Endodermal cell (in vitro differentiated cells): ENCODE measurements at regions not wholly inside any gene's neighbourhood (a gene's known extent, or its start where the extent isn't known, plus 50 kb on each side); places are given as distances from the start of the nearest gene placed in this dataset.

Experiments used
- DNase-seq: peaks from one replicate; pipeline ENCODE4 v3.0.0-alpha.2; 2017
- H3K27ac ChIP-seq: 2 replicates; pipeline ENCODE4 v1.5.1; 2013; ENCODE audit warnings: mild to moderate bottlenecking, low read depth, low read length, moderate library complexity
- H3K27me3 ChIP-seq: 2 replicates; pipeline ENCODE4 v1.6.1; 2013; ENCODE audit warnings: mild to moderate bottlenecking, low read length, moderate library complexity; ENCODE audit not compliant: insufficient read depth, control insufficient read depth, poor library complexity, severe bottlenecking
- H3K36me3 ChIP-seq: 2 replicates; pipeline ENCODE4 v1.7.0; 2013; ENCODE audit warnings: mild to moderate bottlenecking, low read length, moderate library complexity; ENCODE audit not compliant: control insufficient read depth, insufficient read depth
- H3K4me1 ChIP-seq: one replicate; pipeline ENCODE4 v1.7.0; 2013; ENCODE audit warnings: low read length; ENCODE audit not compliant: control insufficient read depth, insufficient read depth
- H3K4me3 ChIP-seq: 2 replicates; pipeline ENCODE4 v1.5.1; 2013; ENCODE audit warnings: mild to moderate bottlenecking, low read length, moderate library complexity
- H3K9ac ChIP-seq: 2 replicates; pipeline ENCODE4 v1.6.1; 2013; ENCODE audit warnings: mild to moderate bottlenecking, low read length, moderate library complexity; ENCODE audit not compliant: poor library complexity, severe bottlenecking; ENCODE audit errors: extremely low read depth
- H3K9me3 ChIP-seq: 2 replicates; pipeline ENCODE4 v1.6.1; 2013; ENCODE audit warnings: mild to moderate bottlenecking, low read length, moderate library complexity; ENCODE audit not compliant: control insufficient read depth
- H3K27ac Mint-ChIP-seq: 2 replicates; pipeline ENCODE4 v1.8.0; 2020; ENCODE audit warnings: mixed read lengths
- H3K27me3 Mint-ChIP-seq: 2 replicates; pipeline ENCODE4 v1.8.0; 2021; ENCODE audit warnings: mild to moderate bottlenecking, mixed read lengths; ENCODE audit not compliant: insufficient read depth
- H3K36me3 Mint-ChIP-seq: 2 replicates; pipeline ENCODE4 v1.8.0; 2020; ENCODE audit warnings: low read depth, mixed read lengths
- H3K4me1 Mint-ChIP-seq: 2 replicates; pipeline ENCODE4 v1.8.0; 2020; ENCODE audit warnings: mixed read lengths
- H3K4me3 Mint-ChIP-seq: 2 replicates; pipeline ENCODE4 v1.8.0; 2020; ENCODE audit warnings: mild to moderate bottlenecking, moderate library complexity, mixed read lengths
- H3K9me3 Mint-ChIP-seq: 2 replicates; pipeline ENCODE4 v1.8.0; 2020; ENCODE audit warnings: mild to moderate bottlenecking, mixed read lengths
- WGBS, 2 experiments: methylation state at CpG; one replicate each; pipeline versions ENCODE4 v1.1.5 to v1.1.7; 2013; ENCODE audit warnings: missing lambda C conversion rate in 2 of 2, mixed read lengths in 1 of 2; ENCODE audit not compliant: insufficient coverage in 1 of 2, insufficient read length in 1 of 2; 5-methylcytosine and 5-hydroxymethylcytosine counted together
- TF ChIP-seq, protein P1 (sequence below): fragments of 200-600 bp; sonication (generic); conservative IDR thresholded peaks from 2 replicates; pipeline ENCODE4 v1.5.0; 2021; ENCODE audit warnings: antibody characterized with exemption, mild to moderate bottlenecking

DNA sequence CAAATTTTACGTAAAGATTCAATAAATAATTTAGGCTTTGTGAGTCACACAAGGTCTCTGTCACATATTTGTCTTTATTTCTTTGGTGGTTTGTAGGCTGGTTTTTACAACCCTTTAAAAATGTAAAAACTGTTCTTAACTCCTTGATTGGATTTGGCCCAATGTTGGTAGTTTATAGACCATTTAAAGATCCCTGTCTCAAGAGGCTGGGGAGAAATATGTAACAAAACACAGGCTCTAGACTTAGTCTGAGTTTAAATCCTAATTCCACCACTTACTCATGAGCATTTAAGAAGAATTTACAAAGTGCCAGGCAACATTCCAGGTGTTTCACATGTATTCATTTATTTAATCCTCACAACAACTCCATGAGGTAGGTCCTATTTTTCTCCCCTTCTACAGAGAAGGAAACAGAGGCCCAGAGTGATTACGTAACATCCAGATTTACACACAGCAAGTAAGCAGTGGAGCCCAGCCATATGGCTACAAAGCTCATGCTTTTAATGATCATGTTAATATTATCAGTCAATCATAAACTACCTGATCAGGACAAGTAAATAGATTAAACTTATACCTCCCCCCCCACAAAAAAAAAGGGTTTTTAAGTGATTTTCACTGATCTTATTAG is 416.6 kb upstream of the ACVR2A start:
- WGBS, 2 experiments = 97 to 100% methylated on average over 2 of the region's 2 CpGs
- Histone ChIP-seq H3K9me3 (no peaks in the 10 kb centered on the region), H3K27me3 (no peaks in the 10 kb centered on the region), H3K4me3 (no peak overlapping the region), H3K27ac (no peak overlapping the region), H3K4me1 (peaks cover 7% of the 10 kb centered on the region), H3K36me3 (no peaks in the 10 kb centered on the region), H3K9ac (no peak overlapping the region)
- Mint-ChIP-seq H3K4me3 (no peak overlapping the region), H3K4me1 (peaks cover 32% of the 10 kb centered on the region), H3K27me3 (peaks cover 2% of the 10 kb centered on the region), H3K36me3 (no peaks in the 10 kb centered on the region), H3K9me3 (no peaks in the 10 kb centered on the region), H3K27ac (no peak overlapping the region)
- no peak for DNase-seq
- TF ChIP-seq, protein P1, sequence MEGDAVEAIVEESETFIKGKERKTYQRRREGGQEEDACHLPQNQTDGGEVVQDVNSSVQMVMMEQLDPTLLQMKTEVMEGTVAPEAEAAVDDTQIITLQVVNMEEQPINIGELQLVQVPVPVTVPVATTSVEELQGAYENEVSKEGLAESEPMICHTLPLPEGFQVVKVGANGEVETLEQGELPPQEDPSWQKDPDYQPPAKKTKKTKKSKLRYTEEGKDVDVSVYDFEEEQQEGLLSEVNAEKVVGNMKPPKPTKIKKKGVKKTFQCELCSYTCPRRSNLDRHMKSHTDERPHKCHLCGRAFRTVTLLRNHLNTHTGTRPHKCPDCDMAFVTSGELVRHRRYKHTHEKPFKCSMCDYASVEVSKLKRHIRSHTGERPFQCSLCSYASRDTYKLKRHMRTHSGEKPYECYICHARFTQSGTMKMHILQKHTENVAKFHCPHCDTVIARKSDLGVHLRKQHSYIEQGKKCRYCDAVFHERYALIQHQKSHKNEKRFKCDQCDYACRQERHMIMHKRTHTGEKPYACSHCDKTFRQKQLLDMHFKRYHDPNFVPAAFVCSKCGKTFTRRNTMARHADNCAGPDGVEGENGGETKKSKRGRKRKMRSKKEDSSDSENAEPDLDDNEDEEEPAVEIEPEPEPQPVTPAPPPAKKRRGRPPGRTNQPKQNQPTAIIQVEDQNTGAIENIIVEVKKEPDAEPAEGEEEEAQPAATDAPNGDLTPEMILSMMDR = no peak

DNA sequence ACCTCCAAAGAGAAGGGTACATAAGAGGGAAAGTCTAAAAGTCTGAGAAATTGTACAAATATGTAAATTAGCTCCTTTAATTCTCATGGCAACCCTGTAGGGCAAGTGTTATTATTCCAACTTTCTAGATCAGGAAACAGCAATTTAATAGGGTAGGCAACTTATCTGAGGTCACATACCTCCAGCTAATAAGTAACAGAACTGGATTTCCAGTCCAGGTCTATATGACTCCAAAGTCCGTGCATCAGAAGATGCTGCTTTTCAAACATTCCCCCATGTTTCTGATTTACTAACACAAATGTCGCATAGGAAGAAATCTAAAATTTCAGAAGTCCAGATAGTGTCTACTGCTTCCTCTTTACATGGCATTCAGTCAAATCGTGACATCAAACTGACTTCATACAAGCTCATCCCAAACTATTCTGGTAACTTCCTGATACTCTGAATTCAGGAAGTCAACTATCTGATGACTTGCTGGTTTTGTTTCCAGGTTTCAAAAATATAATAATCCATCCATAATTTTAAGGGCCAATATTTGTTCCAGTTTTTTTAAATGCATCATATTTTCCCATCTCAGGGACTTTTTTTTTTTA is 419.3 kb upstream of the ACVR2A start:
- Histone ChIP-seq H3K27me3 (no peaks in the 10 kb centered on the region), H3K27ac (no peak overlapping the region), H3K36me3 (no peaks in the 10 kb centered on the region), H3K4me1 (no peaks in the 10 kb centered on the region), H3K9me3 (no peaks in the 10 kb centered on the region), H3K9ac (no peak overlapping the region), H3K4me3 (no peak overlapping the region)
- Mint-ChIP-seq H3K4me1 (peaks cover 12% of the 10 kb centered on the region), H3K27ac (no peak overlapping the region), H3K36me3 (no peaks in the 10 kb centered on the region), H3K9me3 (no peaks in the 10 kb centered on the region), H3K27me3 (no peaks in the 10 kb centered on the region), H3K4me3 (no peak overlapping the region)
- WGBS, 2 experiments = 90 to 95% methylated on average over 3 of the region's 3 CpGs
- TF ChIP-seq, protein P1 = no peak
- DNase-seq = no peak

DNA sequence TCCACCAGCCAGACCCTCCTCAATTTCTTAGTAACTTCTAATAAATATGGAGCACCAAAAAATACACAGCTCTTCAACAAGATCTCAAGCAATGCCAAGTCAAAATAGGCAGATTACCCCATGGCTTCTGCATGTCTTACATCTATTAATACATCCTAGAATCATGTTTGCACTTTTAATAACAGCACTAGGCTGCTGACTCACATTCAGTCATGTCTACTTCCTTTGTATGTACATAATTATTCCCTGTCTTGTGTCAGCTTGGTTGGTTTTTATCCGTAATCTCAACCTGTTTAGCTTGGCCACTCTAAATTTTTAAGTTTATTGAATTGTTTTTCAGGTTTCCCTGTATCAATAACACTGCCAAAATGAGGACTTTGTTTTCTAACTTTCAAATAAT is 420.1 kb upstream of the ACVR2A start:
- Histone ChIP-seq H3K9ac (no peak overlapping the region), H3K27me3 (no peaks in the 10 kb centered on the region), H3K9me3 (no peaks in the 10 kb centered on the region), H3K4me1 (no peaks in the 10 kb centered on the region), H3K4me3 (no peak overlapping the region), H3K36me3 (no peaks in the 10 kb centered on the region), H3K27ac (no peak overlapping the region)
- Mint-ChIP-seq H3K4me3 (no peak overlapping the region), H3K4me1 (peaks cover 10% of the 10 kb centered on the region), H3K36me3 (no peaks in the 10 kb centered on the region), H3K27ac (no peak overlapping the region), H3K27me3 (no peaks in the 10 kb centered on the region), H3K9me3 (no peaks in the 10 kb centered on the region)
- WGBS, 2 experiments = 90% methylated on average over 1 of the region's 1 CpG; no CpG with 5 or more reads in 1 of the 2 experiments
- TF ChIP-seq, protein P1 = no peak
- DNase-seq = no peak
